Kidney (tissue), 13 donors: ENCODE measurements at regions not wholly inside any gene's neighbourhood (a gene's known extent, or its start where the extent isn't known, plus 50 kb on each side); places are given as distances from the start of the nearest gene placed in this dataset.

Experiments
- DNase-seq, 5 donors: peaks; one replicate each; pipeline ENCODE4 v3.0.0-alpha.2; 2013 to 2020
- FAIRE-seq: peaks from 2 replicates; lab custom pipeline; 2012; peaks lifted over from hg19 to GRCh38; lab: Jason Lieb, UNC
- H3K27ac ChIP-seq, 2 donors: one replicate each; pipeline ENCODE4 v1.7.0; 2013; ENCODE audit warnings: low read depth in 2 of 2, low read length in 2 of 2, inconsistent platforms in 1 of 2
- H3K27me3 ChIP-seq: one replicate; pipeline ENCODE4 v1.7.1; 2013; ENCODE audit warnings: low read length, inconsistent platforms; ENCODE audit not compliant: control insufficient read depth, insufficient read depth
- H3K36me3 ChIP-seq, 3 donors: one replicate each; pipeline versions ENCODE4 v1.7.0 to v1.7.1; 2013; ENCODE audit warnings: low read length in 3 of 3, control low read depth in 1 of 3, inconsistent platforms in 1 of 3; ENCODE audit not compliant: insufficient read depth in 3 of 3, control insufficient read depth in 2 of 3
- H3K4me1 ChIP-seq, 3 donors: one replicate each; pipeline versions ENCODE4 v1.7.0 to v1.7.1; 2013; ENCODE audit warnings: low read length in 3 of 3, inconsistent platforms in 1 of 3, low read depth in 1 of 3; ENCODE audit not compliant: control insufficient read depth in 2 of 3, insufficient read depth in 2 of 3
- H3K4me3 ChIP-seq, 3 donors: one replicate each; pipeline versions ENCODE4 v1.7.0 to v1.8.1; 2013; ENCODE audit warnings: low read length in 3 of 3, control low read depth in 1 of 3, inconsistent platforms in 1 of 3
- H3K9ac ChIP-seq, 3 donors: one replicate each; pipeline versions ENCODE4 v1.7.0 to v1.7.1; 2013; ENCODE audit warnings: low read length in 3 of 3, control low read depth in 1 of 3, inconsistent platforms in 1 of 3
- H3K9me3 ChIP-seq, 3 donors: one replicate each; pipeline versions ENCODE4 v1.7.0 to v1.7.1; 2013; ENCODE audit warnings: low read length in 3 of 3, control low read depth in 1 of 3, inconsistent platforms in 1 of 3; ENCODE audit not compliant: control insufficient read depth in 2 of 3, insufficient read depth in 1 of 3
- CTCF ChIP-seq: IDR thresholded peaks from 3 replicates; pipeline ENCODE4 v1.5.1; 2012; ENCODE audit warnings: mild to moderate bottlenecking, moderate library complexity, borderline replicate concordance; ENCODE audit not compliant: insufficient read depth; ENCODE audit errors: extremely low read depth
- intact Hi-C: fragments of 100-400 bp; cut with DNase I; formaldehyde crosslinking; loops from one replicate; pipeline ENCODE4 v1.11.1; 2022
- donor health status: control.
- donor health status: control.
- donor health status: control.
- donor health status: control.
- donor health status: control.
- donor health status: DM: yes; HTN: yes; CAD: no.
- donor health status: Normal renal cell carcinoma (clear cell type).

- Histone ChIP-seq H3K27me3 (no peaks in the 10 kb centered on the region), H3K36me3 (no peaks in the 10 kb centered on the region), H3K27ac (no peak overlapping the region), H3K9me3 (no peaks in the 10 kb centered on the region), H3K4me1 (no peaks in the 10 kb centered on the region), H3K9ac (no peak overlapping the region), H3K4me3 (no peak overlapping the region)
- intact Hi-C loops = no loop called here
- FAIRE-seq = no peak
- no peak for DNase-seq
- no peak for TF ChIP-seq CTCF
Observed at GRCh38 chr2:45237850-45238542, 228.7 kb upstream of the SIX2 start.

- no peaks in the 10 kb centered on the region for H3K4me1 ChIP-seq
- H3K4me3 ChIP-seq = no peak overlapping the region
- TF ChIP-seq CTCF = no peak
- FAIRE-seq (no peak), DNase-seq (no peak)
- H3K27ac ChIP-seq = no peak overlapping the region
- no peaks in the 10 kb centered on the region for H3K27me3 ChIP-seq
- H3K36me3 ChIP-seq = no peaks in the 10 kb centered on the region
- no peak overlapping the region for H3K9ac ChIP-seq
- H3K9me3 ChIP-seq = no peaks in the 10 kb centered on the region
- intact Hi-C loops = no loop called here
Observed at GRCh38 chr2:45237128-45237527, 227.9 kb upstream of the SIX2 start.

GRCh38 chr2:45236268-45236667, 227.0 kb upstream of the SIX2 start:
- H3K36me3 ChIP-seq = no peaks in the 10 kb centered on the region
- FAIRE-seq = no peak
- TF ChIP-seq CTCF = no peak
- no peaks in the 10 kb centered on the region for H3K27me3 ChIP-seq
- H3K4me1 ChIP-seq = no peaks in the 10 kb centered on the region
- H3K4me3 ChIP-seq = no peak overlapping the region
- DNase-seq = no peak
- no peak overlapping the region for H3K27ac ChIP-seq
- H3K9me3 ChIP-seq = no peaks in the 10 kb centered on the region
- no peak overlapping the region for H3K9ac ChIP-seq
- intact Hi-C loops = no loop called here

- Histone ChIP-seq H3K9me3 (no peaks in the 10 kb centered on the region), H3K9ac (no peak overlapping the region), H3K27me3 (no peaks in the 10 kb centered on the region), H3K4me1 (no peaks in the 10 kb centered on the region), H3K4me3 (no peak overlapping the region), H3K27ac (no peak overlapping the region), H3K36me3 (no peaks in the 10 kb centered on the region)
- FAIRE-seq (no peak), DNase-seq (no peak)
- no peak for TF ChIP-seq CTCF
- intact Hi-C loops = no loop called here
Observed at GRCh38 chr2:45233301-45233700, 224.0 kb upstream of the SIX2 start.
